Calu3 (cell line): ENCODE measurements at regions not wholly inside any gene's neighbourhood (a gene's known extent, or its start where the extent isn't known, plus 50 kb on each side); places are given as distances from the start of the nearest gene placed in this dataset.

Experiments
- BruUV-seq: library from RNA; stranded (reverse); fragments of 400-500 nt; replicated peaks from 2 replicates; lab custom pipeline; 2021; lab: Mats Ljungman, UMichigan
- CTCF ChIA-PET: fragments of 300-600 bp; sonication (Branson Sonifier 250); formaldehyde crosslinking; loops from one replicate; lab custom pipeline; 2022; ENCODE audit warnings: antibody characterized with exemption; lab: Charles Lee
- DNase-seq: peaks from one replicate; pipeline ENCODE4 v3.0.0; 2022
- H3K27ac Mint-ChIP-seq: one replicate; pipeline ENCODE4 v1.8.0; 2022; ENCODE audit warnings: mixed read lengths; ENCODE audit not compliant: unreplicated experiment
- H3K27me3 Mint-ChIP-seq: one replicate; pipeline ENCODE4 v1.8.0; 2022; ENCODE audit warnings: mixed read lengths; ENCODE audit not compliant: unreplicated experiment
- H3K36me3 Mint-ChIP-seq: one replicate; pipeline ENCODE4 v1.8.0; 2022; ENCODE audit warnings: mild to moderate bottlenecking, moderate library complexity, mixed read lengths; ENCODE audit not compliant: insufficient read depth, unreplicated experiment
- H3K4me1 Mint-ChIP-seq: one replicate; pipeline ENCODE4 v1.8.0; 2022; ENCODE audit warnings: mild to moderate bottlenecking, low read depth, mixed read lengths; ENCODE audit not compliant: unreplicated experiment
- H3K4me3 Mint-ChIP-seq: one replicate; pipeline ENCODE4 v1.8.0; 2022; ENCODE audit warnings: mild to moderate bottlenecking, low read depth, moderate library complexity, mixed read lengths; ENCODE audit not compliant: unreplicated experiment
- H3K9me3 Mint-ChIP-seq: one replicate; pipeline ENCODE4 v1.8.0; 2022; ENCODE audit warnings: low read depth, mixed read lengths; ENCODE audit not compliant: unreplicated experiment
- intact Hi-C: fragments of 100-400 bp; cut with micrococcal nuclease; formaldehyde crosslinking; loops from one replicate; pipeline ENCODE4 v1.10.0; 2022; ENCODE audit not compliant: unreplicated experiment
- TF ChIP-seq, protein P1 (sequence below): fragments of 200-600 bp; IDR thresholded peaks from one replicate; pipeline ENCODE4 v1.8.0; 2022; ENCODE audit warnings: antibody characterized with exemption; ENCODE audit not compliant: unreplicated experiment

DNA sequence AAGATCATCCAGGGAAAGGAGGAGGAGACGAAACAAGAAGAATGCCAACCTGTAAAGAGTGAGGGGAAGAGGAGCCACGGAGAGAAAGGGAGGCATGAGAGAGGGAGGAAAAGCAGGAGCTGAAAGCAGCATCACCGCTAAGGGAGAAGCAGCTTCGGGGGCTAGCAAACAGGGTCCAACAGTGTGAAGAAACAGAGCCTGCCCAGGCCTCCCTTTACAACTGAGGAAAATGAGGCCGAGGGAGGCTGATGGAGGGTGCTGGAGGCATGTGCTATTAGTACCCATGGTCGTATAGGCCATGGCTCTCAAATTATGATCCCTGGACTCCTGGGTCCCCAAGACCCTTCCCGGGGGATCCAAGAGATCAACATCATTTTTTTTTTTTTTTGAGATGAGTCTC is 50.4 kb upstream of the ASPRV1 start:
- H3K4me1 Mint-ChIP-seq: peaks cover 16% of the 10 kb centered on the region
- CTCF ChIA-PET: no interaction called here
- DNase-seq: no peak
- H3K9me3 Mint-ChIP-seq: no peaks in the 10 kb centered on the region
- H3K27ac Mint-ChIP-seq: no peak overlapping the region
- no peak overlapping the region for H3K4me3 Mint-ChIP-seq
- no TSS peak for BruUV-seq
- H3K36me3 Mint-ChIP-seq: no peaks in the 10 kb centered on the region
- intact Hi-C loops: no loop called here
- TF ChIP-seq, protein P1, sequence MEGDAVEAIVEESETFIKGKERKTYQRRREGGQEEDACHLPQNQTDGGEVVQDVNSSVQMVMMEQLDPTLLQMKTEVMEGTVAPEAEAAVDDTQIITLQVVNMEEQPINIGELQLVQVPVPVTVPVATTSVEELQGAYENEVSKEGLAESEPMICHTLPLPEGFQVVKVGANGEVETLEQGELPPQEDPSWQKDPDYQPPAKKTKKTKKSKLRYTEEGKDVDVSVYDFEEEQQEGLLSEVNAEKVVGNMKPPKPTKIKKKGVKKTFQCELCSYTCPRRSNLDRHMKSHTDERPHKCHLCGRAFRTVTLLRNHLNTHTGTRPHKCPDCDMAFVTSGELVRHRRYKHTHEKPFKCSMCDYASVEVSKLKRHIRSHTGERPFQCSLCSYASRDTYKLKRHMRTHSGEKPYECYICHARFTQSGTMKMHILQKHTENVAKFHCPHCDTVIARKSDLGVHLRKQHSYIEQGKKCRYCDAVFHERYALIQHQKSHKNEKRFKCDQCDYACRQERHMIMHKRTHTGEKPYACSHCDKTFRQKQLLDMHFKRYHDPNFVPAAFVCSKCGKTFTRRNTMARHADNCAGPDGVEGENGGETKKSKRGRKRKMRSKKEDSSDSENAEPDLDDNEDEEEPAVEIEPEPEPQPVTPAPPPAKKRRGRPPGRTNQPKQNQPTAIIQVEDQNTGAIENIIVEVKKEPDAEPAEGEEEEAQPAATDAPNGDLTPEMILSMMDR: no peak
- no peaks in the 10 kb centered on the region for H3K27me3 Mint-ChIP-seq

DNA sequence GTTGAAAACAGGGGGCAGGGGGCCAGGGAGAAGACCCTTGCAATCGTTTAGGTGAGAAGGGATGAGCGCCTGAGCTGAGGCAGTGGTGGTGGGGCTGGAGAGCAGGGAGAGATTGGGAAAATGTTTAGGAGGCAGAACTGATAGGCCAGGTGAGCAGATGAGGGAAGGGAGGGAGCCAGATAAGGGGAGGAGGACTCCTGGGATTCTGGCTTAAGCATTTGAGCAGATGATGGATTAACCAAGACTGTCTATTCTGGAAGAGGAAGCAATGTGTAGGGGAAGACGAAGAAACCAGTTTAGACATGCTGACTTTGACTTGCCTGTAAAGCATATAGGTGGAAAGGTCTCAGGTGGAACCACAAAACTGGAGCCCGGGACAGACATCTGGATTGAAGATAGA is 49.9 kb upstream of the ASPRV1 start:
- Mint-ChIP-seq H3K27me3 (no peaks in the 10 kb centered on the region), H3K4me1 (peaks cover 16% of the 10 kb centered on the region), H3K27ac (no peak overlapping the region), H3K36me3 (no peaks in the 10 kb centered on the region), H3K9me3 (no peaks in the 10 kb centered on the region), H3K4me3 (no peak overlapping the region)
- CTCF ChIA-PET: no interaction called here
- TF ChIP-seq, protein P1: no peak
- DNase-seq: no peak
- intact Hi-C loops: no loop called here
- no TSS peak for BruUV-seq
